ENCODE measurements at regions not wholly inside any gene's neighbourhood (a gene's known extent, or its start where the extent isn't known, plus 50 kb on each side); places are given as distances from the start of the nearest gene placed in this dataset.

DNA sequence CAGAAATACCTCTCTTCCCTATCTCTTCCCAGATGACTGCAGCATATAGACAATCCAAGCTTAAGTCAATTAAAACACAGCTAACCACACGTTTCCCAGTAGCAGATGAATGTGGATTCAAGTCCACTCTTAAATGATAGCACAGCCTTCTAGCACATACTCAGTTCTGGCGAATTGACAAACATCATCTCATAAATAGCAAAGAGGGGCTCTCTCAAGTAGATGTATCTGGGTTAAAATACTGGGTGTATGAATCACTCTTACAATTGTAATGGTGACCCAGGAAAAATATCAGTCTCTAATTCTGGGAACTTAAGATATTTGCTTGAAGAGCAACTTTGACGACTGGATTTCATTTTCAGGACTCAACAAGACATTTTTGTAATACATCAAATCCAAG lies 67.0 kb upstream of the HAPLN1 start (continued):
- TF ChIP-seq TAF1 (IDR thresholded peaks at IDR 0.05; ENCODE audit: low read depth, low read length) (no peak), CEBPB (IDR thresholded peaks at IDR 0.05; ENCODE audit: low read depth, low read length) (no peak), KDM5A (IDR thresholded peaks at IDR 0.05; ENCODE audit: low read length) (no peak)
- TF ChIP-seq, protein P1, sequence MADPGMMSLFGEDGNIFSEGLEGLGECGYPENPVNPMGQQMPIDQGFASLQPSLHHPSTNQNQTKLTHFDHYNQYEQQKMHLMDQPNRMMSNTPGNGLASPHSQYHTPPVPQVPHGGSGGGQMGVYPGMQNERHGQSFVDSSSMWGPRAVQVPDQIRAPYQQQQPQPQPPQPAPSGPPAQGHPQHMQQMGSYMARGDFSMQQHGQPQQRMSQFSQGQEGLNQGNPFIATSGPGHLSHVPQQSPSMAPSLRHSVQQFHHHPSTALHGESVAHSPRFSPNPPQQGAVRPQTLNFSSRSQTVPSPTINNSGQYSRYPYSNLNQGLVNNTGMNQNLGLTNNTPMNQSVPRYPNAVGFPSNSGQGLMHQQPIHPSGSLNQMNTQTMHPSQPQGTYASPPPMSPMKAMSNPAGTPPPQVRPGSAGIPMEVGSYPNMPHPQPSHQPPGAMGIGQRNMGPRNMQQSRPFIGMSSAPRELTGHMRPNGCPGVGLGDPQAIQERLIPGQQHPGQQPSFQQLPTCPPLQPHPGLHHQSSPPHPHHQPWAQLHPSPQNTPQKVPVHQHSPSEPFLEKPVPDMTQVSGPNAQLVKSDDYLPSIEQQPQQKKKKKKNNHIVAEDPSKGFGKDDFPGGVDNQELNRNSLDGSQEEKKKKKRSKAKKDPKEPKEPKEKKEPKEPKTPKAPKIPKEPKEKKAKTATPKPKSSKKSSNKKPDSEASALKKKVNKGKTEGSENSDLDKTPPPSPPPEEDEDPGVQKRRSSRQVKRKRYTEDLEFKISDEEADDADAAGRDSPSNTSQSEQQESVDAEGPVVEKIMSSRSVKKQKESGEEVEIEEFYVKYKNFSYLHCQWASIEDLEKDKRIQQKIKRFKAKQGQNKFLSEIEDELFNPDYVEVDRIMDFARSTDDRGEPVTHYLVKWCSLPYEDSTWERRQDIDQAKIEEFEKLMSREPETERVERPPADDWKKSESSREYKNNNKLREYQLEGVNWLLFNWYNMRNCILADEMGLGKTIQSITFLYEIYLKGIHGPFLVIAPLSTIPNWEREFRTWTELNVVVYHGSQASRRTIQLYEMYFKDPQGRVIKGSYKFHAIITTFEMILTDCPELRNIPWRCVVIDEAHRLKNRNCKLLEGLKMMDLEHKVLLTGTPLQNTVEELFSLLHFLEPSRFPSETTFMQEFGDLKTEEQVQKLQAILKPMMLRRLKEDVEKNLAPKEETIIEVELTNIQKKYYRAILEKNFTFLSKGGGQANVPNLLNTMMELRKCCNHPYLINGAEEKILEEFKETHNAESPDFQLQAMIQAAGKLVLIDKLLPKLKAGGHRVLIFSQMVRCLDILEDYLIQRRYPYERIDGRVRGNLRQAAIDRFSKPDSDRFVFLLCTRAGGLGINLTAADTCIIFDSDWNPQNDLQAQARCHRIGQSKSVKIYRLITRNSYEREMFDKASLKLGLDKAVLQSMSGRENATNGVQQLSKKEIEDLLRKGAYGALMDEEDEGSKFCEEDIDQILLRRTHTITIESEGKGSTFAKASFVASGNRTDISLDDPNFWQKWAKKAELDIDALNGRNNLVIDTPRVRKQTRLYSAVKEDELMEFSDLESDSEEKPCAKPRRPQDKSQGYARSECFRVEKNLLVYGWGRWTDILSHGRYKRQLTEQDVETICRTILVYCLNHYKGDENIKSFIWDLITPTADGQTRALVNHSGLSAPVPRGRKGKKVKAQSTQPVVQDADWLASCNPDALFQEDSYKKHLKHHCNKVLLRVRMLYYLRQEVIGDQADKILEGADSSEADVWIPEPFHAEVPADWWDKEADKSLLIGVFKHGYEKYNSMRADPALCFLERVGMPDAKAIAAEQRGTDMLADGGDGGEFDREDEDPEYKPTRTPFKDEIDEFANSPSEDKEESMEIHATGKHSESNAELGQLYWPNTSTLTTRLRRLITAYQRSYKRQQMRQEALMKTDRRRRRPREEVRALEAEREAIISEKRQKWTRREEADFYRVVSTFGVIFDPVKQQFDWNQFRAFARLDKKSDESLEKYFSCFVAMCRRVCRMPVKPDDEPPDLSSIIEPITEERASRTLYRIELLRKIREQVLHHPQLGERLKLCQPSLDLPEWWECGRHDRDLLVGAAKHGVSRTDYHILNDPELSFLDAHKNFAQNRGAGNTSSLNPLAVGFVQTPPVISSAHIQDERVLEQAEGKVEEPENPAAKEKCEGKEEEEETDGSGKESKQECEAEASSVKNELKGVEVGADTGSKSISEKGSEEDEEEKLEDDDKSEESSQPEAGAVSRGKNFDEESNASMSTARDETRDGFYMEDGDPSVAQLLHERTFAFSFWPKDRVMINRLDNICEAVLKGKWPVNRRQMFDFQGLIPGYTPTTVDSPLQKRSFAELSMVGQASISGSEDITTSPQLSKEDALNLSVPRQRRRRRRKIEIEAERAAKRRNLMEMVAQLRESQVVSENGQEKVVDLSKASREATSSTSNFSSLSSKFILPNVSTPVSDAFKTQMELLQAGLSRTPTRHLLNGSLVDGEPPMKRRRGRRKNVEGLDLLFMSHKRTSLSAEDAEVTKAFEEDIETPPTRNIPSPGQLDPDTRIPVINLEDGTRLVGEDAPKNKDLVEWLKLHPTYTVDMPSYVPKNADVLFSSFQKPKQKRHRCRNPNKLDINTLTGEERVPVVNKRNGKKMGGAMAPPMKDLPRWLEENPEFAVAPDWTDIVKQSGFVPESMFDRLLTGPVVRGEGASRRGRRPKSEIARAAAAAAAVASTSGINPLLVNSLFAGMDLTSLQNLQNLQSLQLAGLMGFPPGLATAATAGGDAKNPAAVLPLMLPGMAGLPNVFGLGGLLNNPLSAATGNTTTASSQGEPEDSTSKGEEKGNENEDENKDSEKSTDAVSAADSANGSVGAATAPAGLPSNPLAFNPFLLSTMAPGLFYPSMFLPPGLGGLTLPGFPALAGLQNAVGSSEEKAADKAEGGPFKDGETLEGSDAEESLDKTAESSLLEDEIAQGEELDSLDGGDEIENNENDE (IDR thresholded peaks at IDR 0.05; ENCODE audit: insufficient replicate concordance, low read length), result no peak
